ENCODE measurements at regions not wholly inside any gene's neighbourhood (a gene's known extent, or its start where the extent isn't known, plus 50 kb on each side); places are given as distances from the start of the nearest gene placed in this dataset.

- TF ChIP-seq REST (IDR thresholded peaks at IDR 0.05; ENCODE audit: insufficient read depth in 1 of 2, low read depth in 2 of 2, low read length in 1 of 2): no peak
- TF ChIP-seq TCF7L2 (IDR thresholded peaks at IDR 0.05; ENCODE audit: low read depth, low read length): no peak
Observed at GRCh38 chr15:46848704-46849103, 868.6 kb upstream of the SEMA6D start.
